DOHH2 (cell line): ENCODE measurements at regions not wholly inside any gene's neighbourhood (a gene's known extent, or its start where the extent isn't known, plus 50 kb on each side); places are given as distances from the start of the nearest gene placed in this dataset.

Experiments
- H3F3A ChIP-seq: fragments of 200-600 bp; sonication (generic), shearing (Covaris generic); 2 replicates; pipeline ENCODE4 v1.6.0; 2016; ENCODE audit warnings: antibody characterized with exemption, mild to moderate bottlenecking; ENCODE audit not compliant: control insufficient read depth, insufficient read depth
- H3K27ac ChIP-seq: fragments of 200-600 bp; sonication (generic); 2 replicates; pipeline ENCODE4 v1.5.1; 2014; ENCODE audit warnings: low read depth, mild to moderate bottlenecking, low read length, moderate library complexity
- H3K27me3 ChIP-seq: fragments of 200-600 bp; sonication (generic); 2 replicates; pipeline ENCODE4 v1.6.1; 2014; ENCODE audit warnings: mild to moderate bottlenecking, low read length, mixed read lengths; ENCODE audit not compliant: control insufficient read depth
- H3K36me3 ChIP-seq: fragments of 200-600 bp; sonication (generic); 2 replicates; pipeline ENCODE4 v1.6.1; 2014; ENCODE audit warnings: mild to moderate bottlenecking, low read length, moderate library complexity, mixed read lengths; ENCODE audit not compliant: control insufficient read depth
- H3K4me1 ChIP-seq: fragments of 200-600 bp; sonication (generic); 2 replicates; pipeline ENCODE4 v1.6.1; 2014; ENCODE audit warnings: mild to moderate bottlenecking, low read length, mixed read lengths; ENCODE audit not compliant: control insufficient read depth
- H3K4me2 ChIP-seq: fragments of 200-600 bp; sonication (generic); 2 replicates; pipeline ENCODE4 v1.6.0; 2014; ENCODE audit warnings: mild to moderate bottlenecking, low read length, moderate library complexity
- H3K4me3 ChIP-seq: fragments of 200-600 bp; sonication (generic); 2 replicates; pipeline ENCODE4 v1.5.1; 2014; ENCODE audit warnings: mild to moderate bottlenecking, low read length, mixed read lengths
- H3K79me2 ChIP-seq: fragments of 200-600 bp; sonication (generic); 2 replicates; pipeline ENCODE4 v1.6.1; 2014; ENCODE audit warnings: mild to moderate bottlenecking, low read length, mixed read lengths; ENCODE audit not compliant: control insufficient read depth
- H3K9me2 ChIP-seq: fragments of 200-600 bp; sonication (generic); replicated peaks from 2 replicates; pipeline ENCODE4 v1.6.1; 2014; ENCODE audit warnings: mild to moderate bottlenecking, low read length, mixed read lengths; ENCODE audit not compliant: control insufficient read depth
- H3K9me3 ChIP-seq: fragments of 200-600 bp; sonication (generic); 2 replicates; pipeline ENCODE4 v1.6.1; 2014; ENCODE audit warnings: antibody characterized with exemption, low read length, mixed read lengths; ENCODE audit not compliant: control insufficient read depth, insufficient read depth
- H4K20me1 ChIP-seq: fragments of 200-600 bp; sonication (generic); 2 replicates; pipeline ENCODE4 v1.6.0; 2014; ENCODE audit warnings: low read depth, mild to moderate bottlenecking, antibody characterized with exemption, low read length, moderate library complexity; ENCODE audit not compliant: control insufficient read depth, insufficient read depth
- CTCF ChIP-seq: fragments of 200-600 bp; sonication (generic); IDR thresholded peaks from one replicate; pipeline ENCODE4 v1.5.1; 2014; ENCODE audit warnings: antibody characterized with exemption, mild to moderate bottlenecking, low read depth, low read length; ENCODE audit not compliant: poor library complexity, severe bottlenecking
- EZH2phosphoT487 ChIP-seq: fragments of 200-600 bp; sonication (generic); IDR thresholded peaks from 2 replicates; pipeline ENCODE4 v1.6.1; 2017; ENCODE audit warnings: borderline replicate concordance, mild to moderate bottlenecking, antibody characterized with exemption, low read length, moderate library complexity, mixed read lengths

- Histone ChIP-seq H3K9me2 (no peaks in the 10 kb centered on the region), H3K4me1 (no peaks in the 10 kb centered on the region), H3K27ac (no peak overlapping the region), H3K36me3 (no peaks in the 10 kb centered on the region), H3K79me2 (no peaks in the 10 kb centered on the region), H4K20me1 (no peaks in the 10 kb centered on the region), H3K4me2 (no peak overlapping the region), H3K27me3 (peaks cover 2% of the 10 kb centered on the region), H3F3A (no peaks in the 10 kb centered on the region), H3K9me3 (no peaks in the 10 kb centered on the region), H3K4me3 (no peak overlapping the region)
- no peak for TF ChIP-seq EZH2phosphoT487
- no peak for TF ChIP-seq CTCF
Measured at GRCh38 chr3:107959550-107960154, 131.2 kb downstream of the CD47 start.

GRCh38 chr3:107958146-107958545 is 132.7 kb downstream of the CD47 start:
- Histone ChIP-seq H3K27ac (no peak overlapping the region), H3K9me2 (no peaks in the 10 kb centered on the region), H3K4me2 (no peak overlapping the region), H3K4me3 (no peak overlapping the region), H4K20me1 (no peaks in the 10 kb centered on the region), H3K36me3 (no peaks in the 10 kb centered on the region), H3K79me2 (no peaks in the 10 kb centered on the region), H3K9me3 (no peaks in the 10 kb centered on the region), H3K27me3 (peaks cover 2% of the 10 kb centered on the region), H3F3A (no peaks in the 10 kb centered on the region), H3K4me1 (no peaks in the 10 kb centered on the region)
- no peak for TF ChIP-seq CTCF
- TF ChIP-seq EZH2phosphoT487 = no peak

- H3K79me2 ChIP-seq = no peaks in the 10 kb centered on the region
- no peak overlapping the region for H3K27ac ChIP-seq
- no peak for TF ChIP-seq CTCF
- TF ChIP-seq EZH2phosphoT487 = no peak
- H3K36me3 ChIP-seq = no peaks in the 10 kb centered on the region
- no peaks in the 10 kb centered on the region for H3K4me1 ChIP-seq
- no peaks in the 10 kb centered on the region for H3F3A ChIP-seq
- no peaks in the 10 kb centered on the region for H3K9me2 ChIP-seq
- no peaks in the 10 kb centered on the region for H3K9me3 ChIP-seq
- H3K27me3 ChIP-seq = peaks cover 2% of the 10 kb centered on the region
- no peak overlapping the region for H3K4me3 ChIP-seq
- no peaks in the 10 kb centered on the region for H4K20me1 ChIP-seq
- no peak overlapping the region for H3K4me2 ChIP-seq
Measured at GRCh38 chr3:107956991-107957900, 133.6 kb downstream of the CD47 start.
